GM21737 (cell line): ENCODE measurements at regions not wholly inside any gene's neighbourhood (a gene's known extent, or its start where the extent isn't known, plus 50 kb on each side); places are given as distances from the start of the nearest gene placed in this dataset.

Source experiments
- ATAC-seq: cut with Tn5 transposase; IDR thresholded peaks from one replicate; pipeline ENCODE4 v1.9.1; 2021; ENCODE audit warnings: mild to moderate bottlenecking, moderate library complexity; ENCODE audit not compliant: unreplicated experiment

DNA sequence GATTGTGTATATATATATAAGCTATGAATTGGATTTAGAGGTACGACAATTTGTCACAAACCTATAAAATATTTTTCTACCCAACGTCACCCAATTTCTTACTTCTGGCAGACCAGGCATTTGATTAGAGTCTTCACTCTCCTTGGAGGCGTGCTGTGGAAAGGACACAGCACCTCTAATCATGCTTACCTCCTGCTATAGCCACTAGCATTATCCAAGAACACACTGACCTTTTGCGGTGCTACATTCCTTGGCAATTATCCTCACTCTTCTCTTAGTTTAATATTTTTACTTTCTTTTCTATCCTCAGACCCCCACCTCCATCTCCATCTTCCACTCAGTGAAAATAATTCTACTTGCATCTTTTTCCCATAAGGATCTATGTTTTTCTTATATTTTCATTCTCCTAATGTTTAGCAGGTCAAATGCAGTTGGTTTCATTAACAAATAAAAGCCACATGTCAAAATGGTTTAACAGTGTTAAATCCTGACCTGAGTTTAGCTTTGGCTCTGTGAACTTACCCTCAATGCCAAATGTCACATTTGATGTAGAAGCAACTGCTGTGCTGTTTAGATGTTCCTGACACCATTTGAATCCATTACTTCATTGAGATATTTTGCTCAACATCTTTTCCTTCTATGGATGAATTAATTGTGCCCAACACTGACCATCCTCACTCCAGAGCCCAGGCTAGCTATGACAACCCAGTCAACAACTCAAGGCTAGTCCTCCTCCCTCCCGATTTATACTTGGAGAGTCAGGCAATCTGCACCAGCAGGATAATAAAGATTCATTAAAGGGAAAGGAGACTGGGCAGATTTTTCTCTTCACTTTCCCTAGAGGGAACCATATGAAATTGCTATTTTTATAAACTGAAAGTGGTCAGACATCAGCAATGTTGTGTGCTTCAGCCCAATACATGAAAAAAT is 240.5 kb downstream of the MREG start:
- no peak for ATAC-seq

DNA sequence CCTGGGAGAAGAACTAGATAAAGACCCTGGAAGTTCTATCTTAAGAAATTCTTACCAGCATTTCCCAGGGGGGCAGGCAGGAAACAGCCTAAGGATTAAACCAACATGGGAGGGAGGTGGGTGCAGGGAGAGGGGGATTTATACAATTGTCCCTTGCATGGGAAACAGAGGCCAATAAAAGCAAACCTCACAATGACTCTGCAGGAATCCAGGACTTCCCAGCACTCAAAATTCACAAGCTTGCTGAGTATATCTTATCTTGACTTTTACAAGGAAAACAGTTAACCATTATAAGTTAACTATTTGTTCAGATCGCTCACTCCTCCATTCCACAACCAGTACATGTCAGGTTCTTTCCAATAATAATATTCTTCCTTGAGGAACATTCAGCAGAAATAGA is 241.3 kb downstream of the MREG start:
- ATAC-seq: no peak

DNA sequence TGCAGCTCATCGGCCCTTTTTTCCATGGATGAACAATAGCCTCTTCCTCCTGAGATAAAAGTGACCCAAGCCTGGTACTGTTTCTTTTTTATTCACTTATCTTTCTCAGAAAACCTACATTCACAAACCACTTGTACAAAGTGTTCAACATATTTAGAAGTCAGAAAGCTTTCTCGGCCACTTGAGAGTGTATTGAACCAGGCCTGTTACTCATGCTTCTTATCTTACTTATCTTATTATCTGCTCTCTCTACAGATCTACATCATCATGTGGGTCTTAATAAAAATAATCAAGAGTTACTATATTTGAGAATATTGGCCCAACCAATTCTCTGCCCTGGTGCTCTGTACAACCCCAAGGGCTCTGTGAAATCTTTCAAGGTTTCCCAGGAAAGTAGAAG is 242.1 kb downstream of the MREG start:
- no peak for ATAC-seq

DNA sequence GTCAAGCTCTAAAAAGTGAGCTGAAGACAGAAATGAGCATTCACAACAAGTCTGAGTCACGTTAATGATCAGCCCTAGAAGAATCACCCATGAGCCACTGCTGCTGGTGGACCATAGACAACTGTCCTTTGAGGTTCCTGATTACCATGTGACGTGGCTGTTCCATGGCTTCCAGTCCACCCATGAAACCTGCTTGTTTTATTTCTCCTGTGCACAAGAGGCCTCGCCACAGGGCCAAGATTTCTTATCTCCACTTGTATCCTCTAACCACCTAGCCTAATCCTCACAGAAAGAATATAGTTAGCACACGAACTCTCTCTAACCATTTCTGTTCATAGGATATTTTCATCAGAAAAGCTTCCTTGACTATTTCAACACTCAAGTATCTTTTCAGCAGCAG is 242.7 kb downstream of the MREG start:
- ATAC-seq: no peak

DNA sequence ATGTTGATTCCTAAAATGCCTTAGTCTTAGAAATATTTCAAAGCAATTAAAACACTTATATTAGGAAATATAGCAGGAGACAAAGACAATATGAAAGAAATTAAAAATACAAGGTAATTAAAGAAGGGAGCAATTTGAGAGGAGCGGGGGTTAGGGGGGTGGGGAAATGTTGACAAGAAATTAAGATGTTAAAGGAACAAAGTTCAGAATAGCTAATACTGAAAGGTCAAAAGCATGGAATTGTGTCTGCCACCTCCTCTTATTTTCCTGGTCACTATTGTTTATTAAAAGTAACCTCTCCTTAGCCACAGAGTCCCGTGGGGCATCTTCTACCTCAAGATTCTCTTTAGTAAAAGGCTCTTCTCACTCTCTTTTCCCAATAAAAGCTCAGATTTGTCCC is 244.1 kb downstream of the MREG start:
- no peak for ATAC-seq

DNA sequence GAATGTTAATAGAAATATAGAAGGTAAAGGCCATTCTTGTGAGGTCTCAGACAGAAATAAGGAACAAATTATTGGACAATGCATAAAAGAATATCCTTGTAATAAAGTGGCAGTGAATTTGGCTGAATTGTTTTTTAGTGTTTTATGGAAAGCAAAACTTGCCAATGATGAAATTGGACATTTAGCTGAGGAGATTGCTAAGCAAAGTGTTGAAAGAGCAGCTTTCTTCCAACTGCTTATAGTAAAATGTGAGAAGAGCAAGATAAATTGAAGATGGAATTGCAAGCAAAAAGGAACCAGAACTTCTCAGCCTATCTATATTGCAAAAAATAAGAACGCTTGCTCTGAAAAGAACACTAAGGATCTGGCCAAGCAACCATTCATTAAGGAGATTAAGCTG is 245.7 kb downstream of the MREG start:
- no peak for ATAC-seq

DNA sequence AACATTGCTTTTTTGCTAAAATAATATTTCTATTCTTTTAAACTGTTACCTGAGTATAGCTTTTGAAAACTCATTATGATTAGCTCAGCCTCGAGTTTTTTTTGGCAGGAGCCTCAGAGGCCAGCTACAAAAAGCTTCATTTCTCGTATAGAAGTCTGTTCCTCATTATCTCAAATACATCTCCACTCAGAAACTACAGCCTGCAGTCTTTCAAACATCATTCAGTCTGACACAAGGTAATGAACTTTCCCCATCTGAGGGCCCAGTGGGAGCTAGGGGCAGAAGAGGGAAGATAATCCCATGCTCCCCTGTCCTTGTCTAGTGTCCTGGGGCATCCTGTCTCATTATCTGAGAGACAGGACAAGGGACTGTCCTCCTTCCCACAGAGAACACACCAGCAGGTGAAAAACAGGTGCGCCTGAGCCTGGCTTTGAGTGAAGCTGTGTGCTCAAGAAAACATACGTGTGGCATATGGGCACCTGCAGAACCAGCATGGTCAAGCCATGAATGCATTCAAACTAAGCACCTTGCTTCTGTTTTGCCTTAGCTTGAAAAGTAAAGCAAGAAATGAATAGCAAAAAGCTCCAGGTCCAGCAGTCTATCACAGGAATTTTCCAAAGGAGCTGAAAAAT is 247.5 kb downstream of the MREG start:
- no peak for ATAC-seq

DNA sequence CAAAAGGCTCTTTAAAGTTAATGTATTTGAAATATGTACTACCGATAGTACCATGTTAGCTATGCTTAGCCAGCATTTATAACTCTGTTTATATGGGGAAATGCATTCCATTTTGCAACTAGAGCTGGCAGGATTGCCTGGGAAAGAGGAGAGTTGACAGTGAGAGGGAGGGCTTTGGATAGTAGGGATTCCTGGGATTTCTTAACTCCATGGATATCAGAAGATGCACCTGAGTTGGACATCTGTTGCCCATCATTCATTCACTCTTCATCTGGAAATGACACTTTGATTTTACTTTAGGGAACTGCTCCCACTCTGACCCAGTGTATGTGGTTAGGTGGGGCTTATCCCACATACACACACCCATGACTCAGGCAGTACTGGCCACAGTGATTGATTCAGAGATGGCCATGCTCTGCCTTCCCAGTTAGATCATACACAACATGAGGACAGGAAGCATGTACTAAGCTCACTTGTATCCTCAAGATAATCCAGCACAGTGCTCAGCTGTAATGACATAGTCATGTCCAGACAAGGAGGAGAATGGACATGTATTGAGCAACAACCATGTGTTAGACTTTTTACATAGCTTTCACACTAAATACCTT is 248.8 kb downstream of the MREG start:
- no peak for ATAC-seq

DNA sequence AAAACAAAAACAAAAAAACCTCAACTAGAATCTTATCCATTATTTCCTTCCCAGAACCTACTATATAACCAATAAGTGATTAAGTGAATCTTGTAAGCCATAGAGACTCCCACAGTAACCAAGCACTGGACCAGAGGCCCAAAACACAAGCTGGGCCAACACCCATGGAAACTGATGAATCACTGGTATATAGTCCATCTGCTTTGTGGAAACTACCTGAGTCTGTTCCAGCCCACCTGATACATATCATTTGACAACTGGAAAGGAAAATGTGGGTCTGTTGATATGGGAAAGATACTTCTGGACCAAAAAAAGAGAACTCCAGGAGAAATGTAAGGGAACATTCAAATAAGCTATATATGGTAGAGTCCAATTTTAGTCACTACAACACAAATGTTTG is 252.8 kb downstream of the MREG start:
- no peak for ATAC-seq

DNA sequence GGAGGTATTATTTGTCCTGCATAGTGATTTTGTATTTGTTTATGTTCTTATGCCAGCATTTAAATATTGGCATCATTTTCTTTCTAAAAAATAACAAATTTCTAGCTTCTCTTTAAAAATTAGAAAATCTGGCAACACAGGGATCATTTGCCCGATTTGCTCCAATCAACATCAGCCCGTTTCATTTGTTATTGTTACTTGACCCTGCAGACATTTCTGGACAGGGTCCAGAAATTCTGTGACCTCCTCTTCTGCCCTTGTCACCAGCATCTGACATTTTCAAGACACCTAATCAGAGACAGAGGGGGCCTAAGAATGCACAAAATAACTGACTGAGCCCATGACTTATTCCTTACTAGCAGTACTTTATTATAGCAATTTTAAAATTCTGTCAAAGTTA is 253.3 kb downstream of the MREG start:
- no peak for ATAC-seq

DNA sequence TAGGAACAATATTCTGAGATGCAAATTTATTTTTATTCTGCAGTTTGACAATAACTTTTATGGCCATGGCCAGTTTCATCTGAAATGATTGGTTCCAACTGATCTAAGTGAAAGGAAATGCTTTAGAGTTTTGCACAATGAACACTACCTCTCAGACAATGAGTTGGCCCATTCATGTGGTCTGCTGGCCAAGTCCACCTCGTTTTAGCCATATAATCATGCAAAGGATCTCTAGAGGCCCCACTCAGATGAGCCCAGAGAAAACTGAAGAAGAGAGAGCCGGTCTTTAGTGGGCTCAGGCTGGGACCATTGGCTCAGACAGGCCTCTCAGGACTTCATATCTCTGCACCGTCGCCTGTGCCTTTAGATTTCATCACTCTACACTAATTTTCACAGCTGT is 254.7 kb downstream of the MREG start:
- ATAC-seq: no peak

DNA sequence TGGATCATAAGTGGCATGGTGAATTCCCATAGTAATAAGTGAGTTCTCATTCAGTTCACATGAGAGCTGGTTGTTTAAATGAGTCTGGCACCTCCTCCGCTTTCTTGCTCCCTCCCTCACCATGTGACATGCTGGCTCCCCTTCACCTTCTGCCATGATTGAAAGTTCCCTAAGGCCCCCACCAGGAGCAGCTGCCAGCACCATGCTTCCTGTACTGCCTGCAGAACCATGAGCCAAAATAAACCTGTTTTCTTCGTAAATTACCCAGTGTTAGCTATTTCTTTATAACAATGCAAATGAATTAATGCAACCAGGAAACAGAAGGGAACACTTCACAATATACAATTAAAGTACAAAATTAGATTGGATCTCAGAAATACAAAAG is 257.0 kb downstream of the MREG start:
- ATAC-seq: no peak

DNA sequence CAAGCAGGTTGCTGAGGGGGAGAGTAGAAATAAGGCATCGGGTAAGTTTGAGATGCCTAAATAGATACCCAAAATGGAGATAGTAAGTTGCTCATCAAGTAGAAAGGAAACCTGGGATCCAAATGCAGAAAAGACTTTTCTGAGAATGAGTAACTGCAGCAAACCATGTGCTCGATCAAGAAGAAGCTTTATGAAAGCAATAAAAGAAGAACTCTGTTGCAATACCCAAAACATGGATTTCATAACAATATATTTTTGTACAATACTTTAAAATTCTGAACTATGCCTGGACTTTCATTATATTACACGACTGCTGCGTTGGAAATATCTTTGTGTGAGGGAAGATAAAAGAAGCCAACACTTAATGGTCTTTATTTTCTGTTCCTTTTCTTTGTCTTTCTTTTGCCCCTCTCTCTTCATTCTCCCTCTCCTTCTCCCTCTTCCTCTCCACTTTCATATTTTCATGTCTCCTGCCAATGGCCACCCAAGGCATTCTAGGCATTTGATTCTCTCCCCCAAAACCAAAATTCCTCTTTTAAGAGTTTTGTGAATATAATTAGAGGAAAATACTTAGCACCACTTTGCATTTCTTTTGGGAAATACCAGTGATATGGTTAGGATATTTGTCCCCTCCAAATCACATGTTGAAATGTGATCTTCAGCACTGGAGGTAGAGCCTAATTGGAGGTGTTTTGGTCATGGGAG is 257.6 kb downstream of the MREG start:
- ATAC-seq: no peak

DNA sequence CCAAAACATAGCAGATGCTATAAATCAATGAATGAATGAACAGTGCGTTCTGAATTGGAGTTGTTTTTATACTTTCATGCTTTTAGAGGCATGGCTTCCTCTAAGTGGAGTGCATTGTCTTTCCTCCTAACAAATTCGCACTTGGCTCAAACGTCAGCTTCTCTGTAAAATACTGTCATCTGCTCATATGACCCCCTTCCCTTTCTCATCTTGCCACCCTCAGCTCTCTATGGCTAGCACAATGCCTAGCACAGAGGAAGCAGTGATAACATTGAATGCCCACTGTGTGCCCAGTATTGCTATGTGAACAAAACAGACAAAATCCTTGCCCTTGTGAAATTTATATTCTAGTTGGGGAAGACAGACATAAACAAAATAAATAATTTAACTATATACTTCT is 258.8 kb downstream of the MREG start:
- ATAC-seq: no peak

DNA sequence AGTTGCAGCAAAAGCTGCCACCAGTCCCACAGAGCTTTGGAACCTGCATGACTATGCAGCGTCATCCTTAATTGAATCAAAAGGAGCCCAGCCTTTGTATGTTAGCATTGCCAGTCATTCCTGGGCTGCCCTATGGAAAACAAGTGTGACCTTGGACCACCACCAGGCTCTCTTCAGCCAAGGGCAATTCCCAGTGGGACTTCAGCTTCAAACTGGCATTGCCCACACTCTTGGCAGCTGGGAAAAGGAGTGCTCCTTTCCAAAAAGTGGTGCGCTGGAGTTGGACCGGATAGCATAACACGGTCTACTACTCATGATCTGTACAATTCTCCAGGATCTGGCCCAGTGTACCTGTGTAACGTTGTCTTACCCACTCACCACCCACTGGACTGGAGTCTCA is 259.5 kb downstream of the MREG start:
- no peak for ATAC-seq

DNA sequence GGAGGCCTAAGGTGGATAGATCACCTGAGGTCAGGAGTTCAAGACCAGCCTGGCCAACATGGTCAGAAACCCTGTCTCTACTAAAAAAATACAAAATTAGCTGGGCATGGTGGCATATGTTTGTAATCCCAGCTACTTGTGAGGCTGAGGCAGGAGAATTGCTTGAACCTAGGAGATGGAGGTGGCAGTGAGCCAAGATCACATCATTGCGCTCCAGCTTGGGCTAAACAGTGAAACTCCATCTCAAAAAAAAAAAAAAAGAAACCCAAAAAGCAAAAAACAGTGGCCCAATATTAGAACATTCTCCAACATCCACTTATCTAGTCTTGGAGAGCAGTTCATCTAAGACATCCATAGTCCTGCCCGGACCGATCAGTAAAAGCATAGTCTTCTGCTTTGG is 260.4 kb downstream of the MREG start:
- no peak for ATAC-seq

DNA sequence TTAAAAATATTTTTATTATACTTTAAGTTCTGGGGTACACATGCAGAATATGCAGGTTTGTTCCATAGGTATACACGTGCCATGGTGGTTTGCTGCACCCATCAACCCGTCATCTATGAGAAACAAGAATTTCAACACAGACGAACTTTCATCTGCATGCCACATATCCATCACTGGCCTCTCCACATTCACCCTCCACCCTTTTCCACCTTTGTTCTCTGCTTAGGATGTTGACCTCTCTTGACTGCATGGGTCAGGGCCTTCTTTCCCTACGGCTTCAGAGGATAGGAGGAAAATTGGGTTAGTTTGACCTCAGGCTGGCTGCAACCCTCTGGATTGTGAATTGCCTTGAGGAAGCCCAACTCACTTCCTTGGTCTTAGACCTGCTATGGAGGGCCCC is 260.9 kb downstream of the MREG start:
- no peak for ATAC-seq

DNA sequence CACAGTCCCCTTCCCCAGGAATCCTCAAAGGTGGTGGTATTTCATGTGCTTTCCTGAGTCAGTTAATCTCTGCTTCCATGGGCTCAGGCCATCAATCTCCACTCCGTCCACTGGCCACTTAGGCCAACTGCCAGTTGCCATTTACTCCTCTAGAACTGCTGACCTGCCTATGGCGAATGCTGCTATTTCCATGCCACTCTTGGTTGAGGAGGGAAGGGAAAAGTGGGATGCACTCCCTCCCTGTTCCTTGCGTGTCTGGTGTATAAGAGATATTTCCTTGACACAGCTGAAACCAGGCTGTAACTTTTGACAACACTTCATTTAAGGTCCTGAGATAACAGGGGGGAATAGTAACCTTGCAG is 261.5 kb downstream of the MREG start:
- no peak for ATAC-seq

DNA sequence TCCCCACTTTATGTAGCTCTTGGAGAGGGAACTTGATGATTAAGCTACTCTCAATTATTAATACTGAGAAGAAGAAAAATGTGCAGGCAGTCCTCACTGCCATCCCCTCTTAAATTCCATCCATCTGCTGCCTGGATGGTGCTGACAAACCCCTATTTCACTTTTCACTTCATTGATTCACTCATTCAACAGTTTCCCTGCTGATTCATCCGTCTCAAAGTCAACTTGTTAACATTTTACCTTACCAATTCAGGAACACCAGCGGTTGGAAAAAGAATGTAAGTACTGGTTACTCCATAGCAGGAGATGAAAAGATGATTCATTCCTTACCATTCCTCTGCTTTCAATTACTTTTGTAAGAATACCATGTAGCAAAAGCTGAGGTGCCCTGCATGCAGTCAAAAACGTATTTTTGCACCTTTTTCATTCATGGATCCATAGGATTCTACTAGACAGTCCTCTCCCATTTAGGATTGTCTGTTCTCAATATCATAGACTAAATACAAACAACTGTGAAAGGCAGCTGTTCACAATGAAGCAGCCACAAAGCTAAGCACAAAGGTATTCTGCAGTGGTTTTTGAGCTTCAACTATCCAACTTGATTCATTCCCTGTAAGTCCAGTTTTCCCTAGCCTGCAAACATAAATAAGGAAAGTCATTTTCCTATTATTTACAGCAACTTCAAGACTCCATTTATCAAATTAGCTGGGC is 262.0 kb downstream of the MREG start:
- ATAC-seq: no peak

DNA sequence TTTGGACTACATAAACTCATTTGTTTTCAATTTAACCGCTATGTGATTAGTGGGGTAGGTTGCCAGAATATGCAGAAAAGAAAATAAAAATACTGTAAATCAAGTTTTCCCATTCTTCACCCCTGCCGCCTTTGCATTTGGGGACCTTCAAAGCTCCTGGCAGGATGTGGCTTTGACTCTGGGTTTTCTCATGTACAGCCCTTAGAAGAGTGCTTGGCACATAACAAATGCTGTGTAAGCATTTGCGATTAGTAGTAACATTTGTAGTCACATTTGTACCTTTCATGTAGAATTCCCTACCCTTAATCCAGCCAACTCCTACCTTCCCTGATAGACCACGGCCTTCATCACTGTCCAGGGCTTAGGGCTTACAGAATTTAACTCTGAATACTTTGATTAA is 262.6 kb downstream of the MREG start:
- no peak for ATAC-seq
